B cell (primary cell): ENCODE measurements at regions not wholly inside any gene's neighbourhood (a gene's known extent, or its start where the extent isn't known, plus 50 kb on each side); places are given as distances from the start of the nearest gene placed in this dataset.

Source experiments
- ATAC-seq: fragments of 200-7000 bp; cut with Tn5 transposase; one replicate; pipeline ENCODE4 v1.10.0; 2021; ENCODE audit warnings: low read depth, mild to moderate bottlenecking, moderate number of reproducible peaks, moderate library complexity
- CTCF ChIA-PET: fragments of 350-600 bp; sonication (Branson Sonifier 250); formaldehyde crosslinking; loops from one replicate; lab custom pipeline; 2021; ENCODE audit warnings: antibody characterized with exemption, inconsistent platforms; lab: Charles Lee
- POLR2A ChIA-PET: fragments of 350-600 bp; sonication (Branson Sonifier 250); formaldehyde crosslinking; loops from one replicate; lab custom pipeline; 2021; ENCODE audit warnings: antibody characterized with exemption; lab: Charles Lee
- DNase-seq: peaks from one replicate; pipeline ENCODE4 v3.0.0; 2013
- H2AFZ ChIP-seq: 2 replicates; pipeline ENCODE4 v1.6.1; 2012; ENCODE audit warnings: mild to moderate bottlenecking, low read depth, low read length; ENCODE audit not compliant: insufficient read depth, poor library complexity, severe bottlenecking
- H3K27ac ChIP-seq, 2 donors: 1 replicate in 1 of 2; 2 replicates in 1 of 2; pipeline ENCODE4 v1.5.1; 2012 to 2013; ENCODE audit warnings: low read length in 2 of 2, mild to moderate bottlenecking in 2 of 2, moderate library complexity in 1 of 2
- H3K27me3 ChIP-seq, 4 experiments: fragments of 200-600 bp in 1 of 4; sonication (generic) in 1 of 4; replicated peaks in 1 of 4; 1 replicate in 2 of 4; 2 replicates in 2 of 4; pipeline versions ENCODE4 v1.6.1 to v1.7.0; 2013 to 2016; ENCODE audit warnings: low read length in 3 of 4, mild to moderate bottlenecking in 2 of 4, mixed read lengths in 1 of 4, moderate library complexity in 1 of 4; ENCODE audit not compliant: insufficient read depth in 4 of 4, control insufficient read depth in 3 of 4; ENCODE audit errors: control extremely low read depth in 1 of 4
- H3K36me3 ChIP-seq, 2 experiments: replicated peaks in 1 of 2; 1 replicate in 1 of 2; 2 replicates in 1 of 2; pipeline versions ENCODE4 v1.6.1 to v1.7.1; 2013; ENCODE audit warnings: low read length in 1 of 2; ENCODE audit not compliant: insufficient read depth in 2 of 2, control insufficient read depth in 1 of 2; ENCODE audit errors: control extremely low read depth in 1 of 2, extremely low read depth in 1 of 2
- H3K4me1 ChIP-seq, 2 donors: fragments of 200-600 bp in 1 of 2; sonication (generic) in 1 of 2; 1 replicate in 1 of 2; 2 replicates in 1 of 2; pipeline versions ENCODE4 v1.5.1 to v1.6.1; 2013 to 2017; ENCODE audit warnings: low read length in 2 of 2; ENCODE audit not compliant: control insufficient read depth in 2 of 2, insufficient read depth in 2 of 2
- H3K4me2 ChIP-seq: replicated peaks from 2 replicates; pipeline ENCODE3; 2012; ENCODE audit warnings: mild to moderate bottlenecking, low read depth, low read length; ENCODE audit not compliant: poor library complexity, severe bottlenecking
- H3K4me3 ChIP-seq, 5 experiments: fragments of 200-600 bp in 1 of 5; sonication (generic) in 1 of 5; 1 replicate in 3 of 5; 2 replicates in 2 of 5; pipeline versions ENCODE4 v1.5.1 to v1.7.0; 2011 to 2016; ENCODE audit warnings: low read length in 4 of 5, mild to moderate bottlenecking in 4 of 5, low read depth in 2 of 5, control low read depth in 1 of 5, moderate library complexity in 1 of 5; ENCODE audit not compliant: insufficient read depth in 1 of 5; ENCODE audit errors: control extremely low read depth in 1 of 5, extremely low read depth in 1 of 5
- H3K79me2 ChIP-seq: fragments of 200-600 bp; sonication (generic); one replicate; pipeline ENCODE4 v1.6.0; 2016; ENCODE audit warnings: low read length; ENCODE audit not compliant: control insufficient read depth, insufficient read depth
- H3K9ac ChIP-seq: fragments of 200-600 bp; sonication (generic); 2 replicates; pipeline ENCODE4 v1.6.1; 2017; ENCODE audit warnings: mild to moderate bottlenecking, low read length, moderate library complexity
- H3K9me3 ChIP-seq, 3 donors: one replicate each; pipeline versions ENCODE4 v1.6.1 to v1.7.1; 2013; ENCODE audit warnings: low read length in 2 of 3; ENCODE audit not compliant: control insufficient read depth in 2 of 3, insufficient read depth in 1 of 3; ENCODE audit errors: control extremely low read depth in 1 of 3
- H4K20me1 ChIP-seq: 2 replicates; pipeline ENCODE4 v1.6.0; 2012; ENCODE audit warnings: mild to moderate bottlenecking, low read length; ENCODE audit not compliant: insufficient read depth, control insufficient read depth, poor library complexity, severe bottlenecking
- H3K27ac Mint-ChIP-seq: one replicate; pipeline ENCODE4 v1.8.0; 2021; ENCODE audit warnings: mixed read lengths
- H3K27me3 Mint-ChIP-seq: one replicate; pipeline ENCODE4 v1.8.0; 2021; ENCODE audit warnings: mixed read lengths
- H3K4me1 Mint-ChIP-seq: one replicate; pipeline ENCODE4 v1.8.0; 2021; ENCODE audit warnings: mixed read lengths
- H3K4me3 Mint-ChIP-seq: one replicate; pipeline ENCODE4 v1.8.0; 2021; ENCODE audit warnings: mixed read lengths
- H3K9me3 Mint-ChIP-seq: one replicate; pipeline ENCODE4 v1.8.0; 2022; ENCODE audit warnings: mixed read lengths; ENCODE audit not compliant: insufficient read depth
- EZH2 ChIP-seq: IDR thresholded peaks from 2 replicates; pipeline ENCODE4 v1.6.1; 2012; ENCODE audit warnings: borderline replicate concordance, low read depth, mild to moderate bottlenecking, moderate library complexity, low read length; ENCODE audit not compliant: insufficient read depth, poor library complexity, severe bottlenecking
- intact Hi-C: fragments of 100-400 bp; cut with micrococcal nuclease; formaldehyde crosslinking; loops from one replicate; pipeline ENCODE4 v1.10.0; 2022
- TF ChIP-seq, protein P1 (sequence below): fragments of 200-600 bp; IDR thresholded peaks from one replicate; pipeline ENCODE4 v1.8.0; 2022; ENCODE audit warnings: antibody characterized with exemption, mild to moderate bottlenecking

DNA sequence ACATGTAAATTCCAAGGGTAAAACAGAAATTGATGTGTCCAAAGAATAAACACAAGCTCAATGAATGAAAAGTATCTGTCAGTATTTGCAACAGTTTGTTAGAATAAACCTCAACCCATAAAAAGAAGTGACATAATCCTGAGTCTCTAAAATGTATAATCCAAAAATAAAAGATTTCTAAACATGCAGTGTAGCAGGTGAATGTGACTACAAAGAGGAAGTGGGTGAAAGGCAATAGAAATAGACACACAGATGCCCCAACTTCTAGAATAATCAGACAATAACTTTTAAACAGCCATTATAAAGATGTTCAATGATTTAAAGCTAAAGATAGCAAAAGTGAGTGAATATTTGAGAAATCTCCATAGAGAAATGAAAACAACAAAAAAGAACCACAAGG, 1009.2 kb upstream of the GJE1 start:
- POLR2A ChIA-PET, result no interaction called here
- CTCF ChIA-PET, result no interaction called here
- intact Hi-C loops, result no loop called here
- DNase-seq (no peak), ATAC-seq (no peak)
- Histone ChIP-seq H2AFZ (no peak overlapping the region), H3K4me3 (no peak overlapping the region), H3K27me3 (no peaks in the 10 kb centered on the region), H3K27ac (no peak overlapping the region), H4K20me1 (no peaks in the 10 kb centered on the region), H3K9ac (no peak overlapping the region), H3K9me3 (no peaks in the 10 kb centered on the region), H3K4me2 (no peak overlapping the region), H3K36me3 (no peaks in the 10 kb centered on the region), H3K4me1 (no peaks in the 10 kb centered on the region), H3K79me2 (no peaks in the 10 kb centered on the region)
- no peaks in the 10 kb centered on the region for H3K27me3 Mint-ChIP-seq
- H3K9me3 Mint-ChIP-seq, result no peaks in the 10 kb centered on the region
- no peak overlapping the region for H3K27ac Mint-ChIP-seq
- no peaks in the 10 kb centered on the region for H3K4me1 Mint-ChIP-seq
- no peak for TF ChIP-seq EZH2
- TF ChIP-seq, protein P1, sequence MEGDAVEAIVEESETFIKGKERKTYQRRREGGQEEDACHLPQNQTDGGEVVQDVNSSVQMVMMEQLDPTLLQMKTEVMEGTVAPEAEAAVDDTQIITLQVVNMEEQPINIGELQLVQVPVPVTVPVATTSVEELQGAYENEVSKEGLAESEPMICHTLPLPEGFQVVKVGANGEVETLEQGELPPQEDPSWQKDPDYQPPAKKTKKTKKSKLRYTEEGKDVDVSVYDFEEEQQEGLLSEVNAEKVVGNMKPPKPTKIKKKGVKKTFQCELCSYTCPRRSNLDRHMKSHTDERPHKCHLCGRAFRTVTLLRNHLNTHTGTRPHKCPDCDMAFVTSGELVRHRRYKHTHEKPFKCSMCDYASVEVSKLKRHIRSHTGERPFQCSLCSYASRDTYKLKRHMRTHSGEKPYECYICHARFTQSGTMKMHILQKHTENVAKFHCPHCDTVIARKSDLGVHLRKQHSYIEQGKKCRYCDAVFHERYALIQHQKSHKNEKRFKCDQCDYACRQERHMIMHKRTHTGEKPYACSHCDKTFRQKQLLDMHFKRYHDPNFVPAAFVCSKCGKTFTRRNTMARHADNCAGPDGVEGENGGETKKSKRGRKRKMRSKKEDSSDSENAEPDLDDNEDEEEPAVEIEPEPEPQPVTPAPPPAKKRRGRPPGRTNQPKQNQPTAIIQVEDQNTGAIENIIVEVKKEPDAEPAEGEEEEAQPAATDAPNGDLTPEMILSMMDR, result no peak
- no peak overlapping the region for H3K4me3 Mint-ChIP-seq

DNA sequence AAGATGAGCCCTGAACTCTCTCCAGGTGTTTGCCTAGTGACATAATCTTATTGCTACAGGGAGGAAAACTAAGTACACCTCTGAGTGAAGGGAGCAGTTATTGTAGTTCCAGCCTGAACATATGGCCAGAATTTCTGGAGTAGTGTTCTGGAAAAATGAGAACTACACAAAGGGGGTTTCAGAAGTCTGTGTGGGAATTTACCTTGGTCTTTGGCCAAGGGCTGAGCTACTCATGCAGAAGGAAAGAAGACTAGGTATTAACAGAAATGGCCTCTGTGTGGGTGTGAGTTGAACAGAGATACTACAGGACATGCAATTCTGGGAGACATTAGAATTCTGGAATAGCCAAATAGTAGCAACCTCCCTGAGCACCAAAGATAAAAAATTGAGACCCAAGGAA, 1009.7 kb upstream of the GJE1 start:
- no peaks in the 10 kb centered on the region for H3K9me3 Mint-ChIP-seq
- Histone ChIP-seq H3K4me1 (no peaks in the 10 kb centered on the region), H4K20me1 (no peaks in the 10 kb centered on the region), H3K9ac (no peak overlapping the region), H3K4me3 (no peak overlapping the region), H3K79me2 (no peaks in the 10 kb centered on the region), H3K9me3 (no peaks in the 10 kb centered on the region), H3K4me2 (no peak overlapping the region), H3K27ac (no peak overlapping the region), H3K27me3 (no peaks in the 10 kb centered on the region), H3K36me3 (no peaks in the 10 kb centered on the region), H2AFZ (no peak overlapping the region)
- H3K27me3 Mint-ChIP-seq, result no peaks in the 10 kb centered on the region
- CTCF ChIA-PET, result no interaction called here
- TF ChIP-seq EZH2, result no peak
- TF ChIP-seq, protein P1, result no peak
- H3K4me1 Mint-ChIP-seq, result no peaks in the 10 kb centered on the region
- H3K4me3 Mint-ChIP-seq, result no peak overlapping the region
- ATAC-seq, result no peak
- no peak for DNase-seq
- no peak overlapping the region for H3K27ac Mint-ChIP-seq
- POLR2A ChIA-PET, result no interaction called here
- intact Hi-C loops, result no loop called here
